ENCODE measurements at regions not wholly inside any gene's neighbourhood (a gene's known extent, or its start where the extent isn't known, plus 50 kb on each side); places are given as distances from the start of the nearest gene placed in this dataset.

DNA sequence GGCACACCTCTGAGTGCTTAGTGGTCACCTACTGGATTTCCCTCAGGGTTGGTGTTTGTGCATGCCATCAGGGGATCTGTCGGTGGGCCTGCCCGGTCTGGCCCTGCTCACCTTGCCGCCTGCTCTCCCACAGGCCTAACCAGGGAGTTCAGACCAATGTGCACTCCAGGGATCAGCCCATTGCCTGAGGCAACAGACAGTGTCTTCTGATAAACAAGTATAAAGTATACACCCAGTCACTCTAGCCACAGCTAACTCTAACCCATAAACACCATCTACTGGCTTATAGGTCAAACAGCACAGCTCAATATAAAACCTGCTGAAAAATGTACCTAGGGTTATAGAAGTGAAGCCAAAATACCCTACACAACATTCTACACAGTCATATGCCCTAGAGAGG, 1300.0 kb downstream of the PLA2G4A start:
- TF ChIP-seq Cebpa-rat (IDR thresholded peaks at IDR 0.05), result no peak
- Histone ChIP-seq H3K9ac (no peak overlapping the region), H4K20me1 (no peaks in the 10 kb centered on the region), H3K4me2 (0 out of 2 replicates have a peak overlapping the region, but pooled peaks have one; percentile 5), H3K27me3 (no peaks in the 10 kb centered on the region), H3K4me1 (peaks cover 12% of the 10 kb centered on the region; the same call in 1 of the 2 replicates), H3K36me3 (no peaks in the 10 kb centered on the region), H3K27ac (no peak overlapping the region), H3K4me3 (no peak overlapping the region), H3K9me3 (peaks cover 10% of the 10 kb centered on the region; the same call in 1 of the 2 replicates)

- no peak overlapping the region for H3K9ac ChIP-seq
- H3K4me3 ChIP-seq, result no peak overlapping the region
- H3K36me3 ChIP-seq, result no peaks in the 10 kb centered on the region
- H3K4me2 ChIP-seq, result 0 out of 2 replicates have a peak overlapping the region, but pooled peaks have one; percentile 11
- no peaks in the 10 kb centered on the region for H3K27me3 ChIP-seq
- H3K4me1 ChIP-seq, result peaks cover 12% of the 10 kb centered on the region; the same call in 1 of the 2 replicates
- H4K20me1 ChIP-seq, result no peaks in the 10 kb centered on the region
- H3K27ac ChIP-seq, result no peak overlapping the region
- TF ChIP-seq Cebpa-rat (IDR thresholded peaks at IDR 0.05), result no peak
- H3K9me3 ChIP-seq, result peaks cover 10% of the 10 kb centered on the region; the same call in 1 of the 2 replicates
These were observed 1301.4 kb downstream of the PLA2G4A start for GRCh38 chr1:188129856-188130838.

GRCh38 chr1:188137221-188137620, 1308.5 kb downstream of the PLA2G4A start:
- H3K9me3 ChIP-seq, result 0 out of 2 replicates have a peak, but pooled peaks cover 4% of the 10 kb centered on the region
- no peak overlapping the region for H3K27ac ChIP-seq
- H3K36me3 ChIP-seq, result no peaks in the 10 kb centered on the region
- no peak overlapping the region for H3K4me3 ChIP-seq
- H3K27me3 ChIP-seq, result no peaks in the 10 kb centered on the region
- H4K20me1 ChIP-seq, result no peaks in the 10 kb centered on the region
- TF ChIP-seq Cebpa-rat (IDR thresholded peaks at IDR 0.05), result no peak
- H3K9ac ChIP-seq, result no peak overlapping the region
- no peak overlapping the region for H3K4me2 ChIP-seq
- no peaks in the 10 kb centered on the region for H3K4me1 ChIP-seq

GRCh38 chr1:188140958-188141357, 1312.2 kb downstream of the PLA2G4A start:
- Histone ChIP-seq H3K36me3 (no peaks in the 10 kb centered on the region), H3K4me3 (no peak overlapping the region), H3K27ac (no peak overlapping the region), H4K20me1 (no peaks in the 10 kb centered on the region), H3K27me3 (no peaks in the 10 kb centered on the region), H3K9ac (no peak overlapping the region), H3K4me2 (no peak overlapping the region), H3K9me3 (peaks cover 4% of the 10 kb centered on the region; the same call in 1 of the 2 replicates), H3K4me1 (no peaks in the 10 kb centered on the region)
- no peak for TF ChIP-seq Cebpa-rat (IDR thresholded peaks at IDR 0.05)

- no peaks in the 10 kb centered on the region for H3K9me3 ChIP-seq
- no peaks in the 10 kb centered on the region for H3K36me3 ChIP-seq
- no peak overlapping the region for H3K9ac ChIP-seq
- H3K27ac ChIP-seq, result no peak overlapping the region
- no peak for TF ChIP-seq Cebpa-rat (IDR thresholded peaks at IDR 0.05)
- H3K4me1 ChIP-seq, result no peaks in the 10 kb centered on the region
- H3K27me3 ChIP-seq, result no peaks in the 10 kb centered on the region
- no peak overlapping the region for H3K4me2 ChIP-seq
- H4K20me1 ChIP-seq, result no peaks in the 10 kb centered on the region
- H3K4me3 ChIP-seq, result no peak overlapping the region
These were observed 1325.4 kb downstream of the PLA2G4A start for GRCh38 chr1:188154196-188154595.

GRCh38 chr1:188154761-188155160, 1326.0 kb downstream of the PLA2G4A start:
- Histone ChIP-seq H3K9me3 (no peaks in the 10 kb centered on the region), H3K36me3 (no peaks in the 10 kb centered on the region), H3K4me1 (no peaks in the 10 kb centered on the region), H3K9ac (no peak overlapping the region), H3K27ac (no peak overlapping the region), H3K4me2 (no peak overlapping the region), H4K20me1 (no peaks in the 10 kb centered on the region), H3K4me3 (no peak overlapping the region), H3K27me3 (no peaks in the 10 kb centered on the region)
- TF ChIP-seq Cebpa-rat (IDR thresholded peaks at IDR 0.05), result no peak

GRCh38 chr1:188155261-188155660, 1326.5 kb downstream of the PLA2G4A start:
- Histone ChIP-seq H3K9ac (no peak overlapping the region), H3K36me3 (no peaks in the 10 kb centered on the region), H3K4me1 (no peaks in the 10 kb centered on the region), H3K4me2 (no peak overlapping the region), H3K9me3 (no peaks in the 10 kb centered on the region), H3K4me3 (no peak overlapping the region), H3K27ac (no peak overlapping the region), H3K27me3 (no peaks in the 10 kb centered on the region), H4K20me1 (no peaks in the 10 kb centered on the region)
- TF ChIP-seq Cebpa-rat (IDR thresholded peaks at IDR 0.05), result no peak

- H3K4me1 ChIP-seq, result no peaks in the 10 kb centered on the region
- no peaks in the 10 kb centered on the region for H3K9me3 ChIP-seq
- TF ChIP-seq Cebpa-rat (IDR thresholded peaks at IDR 0.05), result no peak
- no peak overlapping the region for H3K4me3 ChIP-seq
- no peaks in the 10 kb centered on the region for H4K20me1 ChIP-seq
- no peaks in the 10 kb centered on the region for H3K36me3 ChIP-seq
- H3K27ac ChIP-seq, result no peak overlapping the region
- H3K9ac ChIP-seq, result no peak overlapping the region
- H3K27me3 ChIP-seq, result no peaks in the 10 kb centered on the region
- no peak overlapping the region for H3K4me2 ChIP-seq
These were observed 1335.7 kb downstream of the PLA2G4A start for GRCh38 chr1:188164459-188164858.

GRCh38 chr1:188166654-188167053, 1337.9 kb downstream of the PLA2G4A start:
- H3K4me2 ChIP-seq, result no peak overlapping the region
- H3K9me3 ChIP-seq, result no peaks in the 10 kb centered on the region
- no peaks in the 10 kb centered on the region for H3K36me3 ChIP-seq
- no peaks in the 10 kb centered on the region for H3K27me3 ChIP-seq
- H3K27ac ChIP-seq, result no peak overlapping the region
- no peak overlapping the region for H3K9ac ChIP-seq
- H3K4me1 ChIP-seq, result no peaks in the 10 kb centered on the region
- no peaks in the 10 kb centered on the region for H4K20me1 ChIP-seq
- H3K4me3 ChIP-seq, result no peak overlapping the region
- TF ChIP-seq Cebpa-rat (IDR thresholded peaks at IDR 0.05), result no peak

DNA sequence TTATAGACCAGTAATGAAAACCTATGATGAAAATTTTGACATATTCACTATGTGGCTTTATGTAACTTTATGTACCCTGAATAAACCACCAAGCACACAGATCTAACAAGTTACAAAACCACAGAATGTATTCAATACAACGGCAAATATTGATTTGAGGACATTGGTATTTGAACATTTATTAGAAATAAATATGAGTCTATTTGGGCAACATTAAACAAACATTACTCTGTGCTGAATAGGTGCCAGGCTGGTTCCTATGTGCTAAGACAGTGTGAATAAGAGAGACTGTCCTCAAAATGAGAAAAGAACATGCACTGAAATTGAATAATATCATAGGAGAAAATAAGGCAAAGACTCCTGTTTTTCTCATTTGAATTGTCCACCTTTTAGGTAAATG, 1341.2 kb downstream of the PLA2G4A start:
- Histone ChIP-seq H3K9ac (no peak overlapping the region), H3K4me1 (no peaks in the 10 kb centered on the region), H3K36me3 (no peaks in the 10 kb centered on the region), H4K20me1 (no peaks in the 10 kb centered on the region), H3K4me2 (no peak overlapping the region), H3K9me3 (no peaks in the 10 kb centered on the region), H3K27ac (no peak overlapping the region), H3K27me3 (no peaks in the 10 kb centered on the region), H3K4me3 (no peak overlapping the region)
- TF ChIP-seq Cebpa-rat (IDR thresholded peaks at IDR 0.05), result no peak

Data from BLaER1 (cell line).